ENCODE measurements at regions not wholly inside any gene's neighbourhood (a gene's known extent, or its start where the extent isn't known, plus 50 kb on each side); places are given as distances from the start of the nearest gene placed in this dataset.

GRCh38 chr17:5986644-5987043, 83.5 kb upstream of the WSCD1 start:
- TF ChIP-seq, protein P1, sequence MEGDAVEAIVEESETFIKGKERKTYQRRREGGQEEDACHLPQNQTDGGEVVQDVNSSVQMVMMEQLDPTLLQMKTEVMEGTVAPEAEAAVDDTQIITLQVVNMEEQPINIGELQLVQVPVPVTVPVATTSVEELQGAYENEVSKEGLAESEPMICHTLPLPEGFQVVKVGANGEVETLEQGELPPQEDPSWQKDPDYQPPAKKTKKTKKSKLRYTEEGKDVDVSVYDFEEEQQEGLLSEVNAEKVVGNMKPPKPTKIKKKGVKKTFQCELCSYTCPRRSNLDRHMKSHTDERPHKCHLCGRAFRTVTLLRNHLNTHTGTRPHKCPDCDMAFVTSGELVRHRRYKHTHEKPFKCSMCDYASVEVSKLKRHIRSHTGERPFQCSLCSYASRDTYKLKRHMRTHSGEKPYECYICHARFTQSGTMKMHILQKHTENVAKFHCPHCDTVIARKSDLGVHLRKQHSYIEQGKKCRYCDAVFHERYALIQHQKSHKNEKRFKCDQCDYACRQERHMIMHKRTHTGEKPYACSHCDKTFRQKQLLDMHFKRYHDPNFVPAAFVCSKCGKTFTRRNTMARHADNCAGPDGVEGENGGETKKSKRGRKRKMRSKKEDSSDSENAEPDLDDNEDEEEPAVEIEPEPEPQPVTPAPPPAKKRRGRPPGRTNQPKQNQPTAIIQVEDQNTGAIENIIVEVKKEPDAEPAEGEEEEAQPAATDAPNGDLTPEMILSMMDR (IDR thresholded peaks at IDR 0.05; ENCODE audit: low read length), result no peak
- no peak for TF ChIP-seq EZH2 (optimal IDR thresholded peaks at IDR 0.05; ENCODE audit: low read depth, low read length)
